Natural killer cell (primary cell): ENCODE measurements at regions not wholly inside any gene's neighbourhood (a gene's known extent, or its start where the extent isn't known, plus 50 kb on each side); places are given as distances from the start of the nearest gene placed in this dataset.

Source experiments
- ATAC-seq, 3 donors: fragments of 150-1000 bp in 2 of 3; fragments of 200-7000 bp in 1 of 3; cut with Tn5 transposase; 1 replicate in 1 of 3; 2 replicates in 2 of 3; pipeline ENCODE4 v1.10.0; 2021; ENCODE audit warnings: mild to moderate bottlenecking in 2 of 3, moderate library complexity in 2 of 3
- DNase-seq, 2 donors: peaks; one replicate each; pipeline versions ENCODE4 v3.0.0 to v3.0.0-alpha.2; 2013 to 2021; ENCODE audit warnings: mixed read lengths in 1 of 2
- H3K27ac ChIP-seq: one replicate; pipeline ENCODE4 v1.5.1; 2013; ENCODE audit warnings: mild to moderate bottlenecking, low read length
- H3K27me3 ChIP-seq: one replicate; pipeline ENCODE4 v1.6.1; 2013; ENCODE audit warnings: low read length; ENCODE audit not compliant: control insufficient read depth, insufficient read depth
- H3K36me3 ChIP-seq: one replicate; pipeline ENCODE4 v1.6.1; 2013; ENCODE audit warnings: low read length; ENCODE audit not compliant: control insufficient read depth, insufficient read depth
- H3K4me1 ChIP-seq: one replicate; pipeline ENCODE4 v1.6.1; 2013; ENCODE audit warnings: low read length; ENCODE audit not compliant: control insufficient read depth, insufficient read depth
- H3K4me3 ChIP-seq: one replicate; pipeline ENCODE4 v1.5.1; 2013; ENCODE audit warnings: low read length
- H3K9me3 ChIP-seq: one replicate; pipeline ENCODE4 v1.6.1; 2013; ENCODE audit warnings: low read length; ENCODE audit not compliant: control insufficient read depth, insufficient read depth
- H3K27ac Mint-ChIP-seq, 2 donors: one replicate each; pipeline ENCODE4 v1.8.0; 2022; ENCODE audit warnings: mild to moderate bottlenecking in 2 of 2, mixed read lengths in 2 of 2, moderate library complexity in 1 of 2
- H3K27me3 Mint-ChIP-seq, 2 donors: one replicate each; pipeline ENCODE4 v1.8.0; 2022; ENCODE audit warnings: low read depth in 2 of 2, mixed read lengths in 2 of 2
- H3K36me3 Mint-ChIP-seq: one replicate; pipeline ENCODE4 v1.8.0; 2022; ENCODE audit warnings: mixed read lengths
- H3K4me1 Mint-ChIP-seq, 2 donors: one replicate each; pipeline ENCODE4 v1.8.0; 2022; ENCODE audit warnings: mixed read lengths in 2 of 2
- H3K4me3 Mint-ChIP-seq: one replicate; pipeline ENCODE4 v1.8.0; 2022; ENCODE audit warnings: mild to moderate bottlenecking, moderate library complexity, mixed read lengths
- H3K9me3 Mint-ChIP-seq, 2 donors: one replicate each; pipeline ENCODE4 v1.8.0; 2022; ENCODE audit warnings: mixed read lengths in 2 of 2
- WGBS: methylation state at CpG from one replicate; pipeline ENCODE4 v1.1.7; 2013; ENCODE audit warnings: missing lambda C conversion rate; ENCODE audit not compliant: insufficient coverage; 5-methylcytosine and 5-hydroxymethylcytosine counted together
- intact Hi-C: fragments of 100-400 bp; cut with micrococcal nuclease; formaldehyde crosslinking; loops from one replicate; pipeline ENCODE4 v1.14.2; 2022
- TF ChIP-seq, protein P1 (sequence below): fragments of 200-600 bp; IDR thresholded peaks from one replicate; pipeline ENCODE4 v1.8.0; 2022; ENCODE audit warnings: antibody characterized with exemption

DNA sequence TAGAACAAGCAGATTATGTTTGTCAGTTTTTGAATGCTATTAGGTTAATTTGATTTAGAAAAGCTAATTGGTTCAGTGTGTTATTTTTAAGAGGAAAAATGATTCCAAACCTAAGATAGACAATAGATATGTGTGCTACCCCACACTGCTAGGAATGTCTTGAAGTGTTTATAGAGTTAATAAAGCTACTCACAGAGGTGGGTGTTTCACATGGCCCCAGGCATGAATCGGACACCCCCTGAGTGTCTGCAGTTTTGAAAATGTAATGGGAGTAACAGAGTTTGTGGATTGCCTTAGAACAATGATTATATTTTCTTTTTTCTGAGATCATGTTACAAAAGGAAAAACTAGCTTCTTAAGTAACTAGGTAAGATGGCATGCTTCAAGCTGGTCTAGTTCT is 348.3 kb downstream of the ADCYAP1 start:
- Histone ChIP-seq H3K9me3 (peaks cover 3% of the 10 kb centered on the region), H3K4me3 (no peak overlapping the region), H3K27me3 (no peaks in the 10 kb centered on the region), H3K27ac (no peak overlapping the region), H3K4me1 (no peaks in the 10 kb centered on the region), H3K36me3 (no peaks in the 10 kb centered on the region)
- WGBS = 67% methylated on average over 1 of the region's 1 CpG
- H3K4me1 Mint-ChIP-seq = no peaks in the 10 kb centered on the region
- no peaks in the 10 kb centered on the region for H3K27me3 Mint-ChIP-seq
- peaks cover 12 to 15% of the 10 kb centered on the region in 2 donors for H3K9me3 Mint-ChIP-seq
- no peak overlapping the region for H3K27ac Mint-ChIP-seq
- TF ChIP-seq, protein P1, sequence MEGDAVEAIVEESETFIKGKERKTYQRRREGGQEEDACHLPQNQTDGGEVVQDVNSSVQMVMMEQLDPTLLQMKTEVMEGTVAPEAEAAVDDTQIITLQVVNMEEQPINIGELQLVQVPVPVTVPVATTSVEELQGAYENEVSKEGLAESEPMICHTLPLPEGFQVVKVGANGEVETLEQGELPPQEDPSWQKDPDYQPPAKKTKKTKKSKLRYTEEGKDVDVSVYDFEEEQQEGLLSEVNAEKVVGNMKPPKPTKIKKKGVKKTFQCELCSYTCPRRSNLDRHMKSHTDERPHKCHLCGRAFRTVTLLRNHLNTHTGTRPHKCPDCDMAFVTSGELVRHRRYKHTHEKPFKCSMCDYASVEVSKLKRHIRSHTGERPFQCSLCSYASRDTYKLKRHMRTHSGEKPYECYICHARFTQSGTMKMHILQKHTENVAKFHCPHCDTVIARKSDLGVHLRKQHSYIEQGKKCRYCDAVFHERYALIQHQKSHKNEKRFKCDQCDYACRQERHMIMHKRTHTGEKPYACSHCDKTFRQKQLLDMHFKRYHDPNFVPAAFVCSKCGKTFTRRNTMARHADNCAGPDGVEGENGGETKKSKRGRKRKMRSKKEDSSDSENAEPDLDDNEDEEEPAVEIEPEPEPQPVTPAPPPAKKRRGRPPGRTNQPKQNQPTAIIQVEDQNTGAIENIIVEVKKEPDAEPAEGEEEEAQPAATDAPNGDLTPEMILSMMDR = no peak
- no peaks in the 10 kb centered on the region for H3K36me3 Mint-ChIP-seq
- intact Hi-C loops = no loop called here
- DNase-seq (no peak), ATAC-seq (no peak)
- no peak overlapping the region for H3K4me3 Mint-ChIP-seq

DNA sequence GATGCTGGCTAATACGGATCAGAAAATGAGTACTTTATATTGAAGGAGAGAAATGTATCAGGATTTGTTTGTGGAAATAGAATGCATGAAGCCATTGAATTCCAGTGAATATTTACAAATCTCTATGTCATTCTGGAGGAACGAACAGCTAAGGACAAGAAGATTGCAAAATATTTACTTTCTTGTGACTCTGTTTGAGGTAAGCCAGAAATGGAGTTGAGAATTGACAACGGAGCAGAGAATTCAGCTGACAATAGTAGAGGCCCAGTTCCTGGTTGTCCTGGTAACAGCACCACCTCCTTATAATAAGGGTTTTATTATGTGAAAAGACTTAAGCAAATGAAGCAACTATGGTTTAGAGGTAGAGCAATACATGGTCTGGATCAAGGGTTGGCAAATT is 349.2 kb downstream of the ADCYAP1 start:
- Mint-ChIP-seq H3K27ac (no peak overlapping the region), H3K27me3 (no peaks in the 10 kb centered on the region), H3K4me1 (no peaks in the 10 kb centered on the region), H3K4me3 (no peak overlapping the region), H3K9me3 (peaks cover 14 to 17% of the 10 kb centered on the region in 2 donors), H3K36me3 (peaks cover 2% of the 10 kb centered on the region)
- H3K27ac ChIP-seq = no peak overlapping the region
- no peak for DNase-seq
- no peaks in the 10 kb centered on the region for H3K27me3 ChIP-seq
- ATAC-seq = no peak
- no peaks in the 10 kb centered on the region for H3K36me3 ChIP-seq
- H3K9me3 ChIP-seq = no peaks in the 10 kb centered on the region
- H3K4me1 ChIP-seq = no peaks in the 10 kb centered on the region
- no peak overlapping the region for H3K4me3 ChIP-seq
- TF ChIP-seq, protein P1 = no peak
- intact Hi-C loops = no loop called here
- WGBS = 71% methylated on average over 3 of the region's 3 CpGs

DNA sequence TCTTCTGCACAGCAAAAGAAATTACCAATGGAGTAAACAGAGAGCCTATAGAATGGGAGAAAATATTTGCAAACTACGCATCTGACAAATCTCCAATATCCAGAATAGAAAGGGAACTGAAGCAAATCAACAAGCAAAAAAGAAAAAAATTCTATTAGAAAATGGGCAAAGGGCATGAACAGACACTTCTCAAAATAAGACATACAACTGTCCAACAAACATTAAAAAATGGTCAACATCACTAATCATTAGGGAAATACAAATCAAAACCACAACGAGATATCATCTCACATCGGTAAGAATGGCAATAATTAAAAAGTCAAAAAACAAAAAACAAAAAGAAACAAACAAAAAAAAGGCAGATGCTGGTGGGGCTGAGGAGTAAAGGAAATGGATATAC is 356.4 kb downstream of the ADCYAP1 start:
- 100% methylated on average over 1 of the region's 3 CpGs for WGBS
- TF ChIP-seq, protein P1 = no peak
- Histone ChIP-seq H3K27ac (no peak overlapping the region), H3K4me1 (no peaks in the 10 kb centered on the region), H3K4me3 (no peak overlapping the region), H3K9me3 (no peaks in the 10 kb centered on the region), H3K27me3 (no peaks in the 10 kb centered on the region), H3K36me3 (no peaks in the 10 kb centered on the region)
- no peaks in the 10 kb centered on the region for H3K4me1 Mint-ChIP-seq
- H3K36me3 Mint-ChIP-seq = peaks cover 6% of the 10 kb centered on the region
- no peaks in the 10 kb centered on the region for H3K27me3 Mint-ChIP-seq
- DNase-seq (no peak), ATAC-seq (no peak)
- peaks cover 22 to 25% of the 10 kb centered on the region in 2 donors for H3K9me3 Mint-ChIP-seq
- intact Hi-C loops = no loop called here
- H3K27ac Mint-ChIP-seq = no peak overlapping the region
- no peak overlapping the region for H3K4me3 Mint-ChIP-seq

DNA sequence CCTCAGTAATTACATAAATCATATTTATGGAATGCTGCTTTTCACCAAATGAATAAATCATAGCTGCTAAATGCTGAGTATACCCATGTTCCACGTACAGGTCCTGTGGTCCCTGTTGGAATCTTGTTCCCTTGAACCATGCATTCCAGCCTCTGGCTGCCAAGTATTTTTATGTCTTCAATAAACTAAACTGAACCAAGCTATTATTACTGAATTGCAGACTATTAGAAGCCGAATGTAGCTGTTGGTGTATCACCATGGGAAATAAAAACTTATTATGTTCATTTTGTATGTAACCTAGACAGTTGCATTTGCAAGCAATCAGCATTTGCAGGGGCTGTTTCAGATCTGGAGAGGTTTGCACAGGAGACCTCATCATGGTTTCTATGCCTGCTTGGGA is 362.4 kb downstream of the ADCYAP1 start:
- DNase-seq = no peak
- Histone ChIP-seq H3K27ac (no peak overlapping the region), H3K4me3 (no peak overlapping the region), H3K9me3 (no peaks in the 10 kb centered on the region), H3K36me3 (no peaks in the 10 kb centered on the region), H3K4me1 (no peaks in the 10 kb centered on the region), H3K27me3 (no peaks in the 10 kb centered on the region)
- Mint-ChIP-seq H3K4me1 (no peaks in the 10 kb centered on the region), H3K27me3 (no peaks in the 10 kb centered on the region), H3K4me3 (no peak overlapping the region), H3K9me3 (peaks cover 9% of the 10 kb centered on the region in 2 donors), H3K27ac (no peak overlapping the region), H3K36me3 (peaks cover 5% of the 10 kb centered on the region)
- TF ChIP-seq, protein P1 = no peak
- no peak for ATAC-seq
- intact Hi-C loops = no loop called here
- WGBS = 77% methylated on average over 2 of the region's 2 CpGs
